Upper lobe of left lung (tissue), 4 donors: ENCODE measurements at regions not wholly inside any gene's neighbourhood (a gene's known extent, or its start where the extent isn't known, plus 50 kb on each side); places are given as distances from the start of the nearest gene placed in this dataset.

ENCODE experiments used
- CTCF ChIP-seq, 6 experiments: fragments of 450-650 bp in 4 of 6; fragments of 200-600 bp in 2 of 6; sonication (generic) in 2 of 6; IDR thresholded peaks; one replicate each; pipeline ENCODE4 v1.5.1; 2016 to 2019; ENCODE audit warnings: antibody characterized with exemption in 6 of 6
- EP300 ChIP-seq, 4 donors: sonication (generic); formaldehyde crosslinking; IDR thresholded peaks; one replicate each; pipeline ENCODE4 v1.5.1; 2017; ENCODE audit warnings: antibody characterized with exemption in 4 of 4, control low read depth in 2 of 4
- POLR2A ChIP-seq, 4 donors: fragments of 450-650 bp; IDR thresholded peaks; one replicate each; pipeline ENCODE4 v1.5.1; 2016 to 2017; ENCODE audit warnings: antibody characterized with exemption in 4 of 4, mild to moderate bottlenecking in 2 of 4

- TF ChIP-seq CTCF (IDR thresholded peaks at IDR 0.05) (no peak), POLR2A (IDR thresholded peaks at IDR 0.05) (no peak), EP300 (IDR thresholded peaks at IDR 0.05) (no peak)
Observed at GRCh38 chr1:78298349-78298748, 192.4 kb upstream of the PTGFR start.
